Epithelial cell of esophagus (primary cell): ENCODE measurements at regions not wholly inside any gene's neighbourhood (a gene's known extent, or its start where the extent isn't known, plus 50 kb on each side); places are given as distances from the start of the nearest gene placed in this dataset.

Experiments used
- DNase-seq: peaks from one replicate; pipeline ENCODE4 v3.0.0; 2010; ENCODE audit warnings: low read depth
- H3K4me3 ChIP-seq: 2 replicates; pipeline ENCODE4 v1.5.1; 2011; ENCODE audit warnings: mild to moderate bottlenecking, low read length, control low read depth
- TF ChIP-seq, protein P1 (sequence below): IDR thresholded peaks from 2 replicates; pipeline ENCODE4 v1.5.1; 2011; ENCODE audit warnings: low read depth, mild to moderate bottlenecking, low read length, control low read depth, inconsistent platforms; ENCODE audit not compliant: insufficient read depth; ENCODE audit errors: missing control alignments

DNA sequence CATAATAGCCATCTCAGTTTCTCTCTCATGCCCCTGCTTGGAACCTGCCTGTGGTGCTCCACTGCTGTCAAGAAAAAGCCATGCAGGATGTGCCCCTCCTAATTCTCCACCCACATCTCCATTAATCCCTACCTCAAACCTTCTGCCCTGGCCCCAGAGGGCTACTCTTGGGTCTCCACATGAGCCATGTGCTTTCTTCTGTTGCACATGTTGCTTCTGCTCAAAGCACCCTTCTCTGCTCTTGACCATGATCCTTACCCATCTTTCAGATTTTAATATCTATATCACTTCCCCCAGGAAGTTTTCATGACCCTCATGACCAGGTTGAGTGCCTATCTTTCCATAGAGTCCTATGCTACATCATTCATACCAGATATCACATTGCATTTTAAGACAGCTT is 514.2 kb downstream of the RPS24 start:
- TF ChIP-seq, protein P1, sequence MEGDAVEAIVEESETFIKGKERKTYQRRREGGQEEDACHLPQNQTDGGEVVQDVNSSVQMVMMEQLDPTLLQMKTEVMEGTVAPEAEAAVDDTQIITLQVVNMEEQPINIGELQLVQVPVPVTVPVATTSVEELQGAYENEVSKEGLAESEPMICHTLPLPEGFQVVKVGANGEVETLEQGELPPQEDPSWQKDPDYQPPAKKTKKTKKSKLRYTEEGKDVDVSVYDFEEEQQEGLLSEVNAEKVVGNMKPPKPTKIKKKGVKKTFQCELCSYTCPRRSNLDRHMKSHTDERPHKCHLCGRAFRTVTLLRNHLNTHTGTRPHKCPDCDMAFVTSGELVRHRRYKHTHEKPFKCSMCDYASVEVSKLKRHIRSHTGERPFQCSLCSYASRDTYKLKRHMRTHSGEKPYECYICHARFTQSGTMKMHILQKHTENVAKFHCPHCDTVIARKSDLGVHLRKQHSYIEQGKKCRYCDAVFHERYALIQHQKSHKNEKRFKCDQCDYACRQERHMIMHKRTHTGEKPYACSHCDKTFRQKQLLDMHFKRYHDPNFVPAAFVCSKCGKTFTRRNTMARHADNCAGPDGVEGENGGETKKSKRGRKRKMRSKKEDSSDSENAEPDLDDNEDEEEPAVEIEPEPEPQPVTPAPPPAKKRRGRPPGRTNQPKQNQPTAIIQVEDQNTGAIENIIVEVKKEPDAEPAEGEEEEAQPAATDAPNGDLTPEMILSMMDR: no peak
- no peak for DNase-seq
- no peak overlapping the region for H3K4me3 ChIP-seq

DNA sequence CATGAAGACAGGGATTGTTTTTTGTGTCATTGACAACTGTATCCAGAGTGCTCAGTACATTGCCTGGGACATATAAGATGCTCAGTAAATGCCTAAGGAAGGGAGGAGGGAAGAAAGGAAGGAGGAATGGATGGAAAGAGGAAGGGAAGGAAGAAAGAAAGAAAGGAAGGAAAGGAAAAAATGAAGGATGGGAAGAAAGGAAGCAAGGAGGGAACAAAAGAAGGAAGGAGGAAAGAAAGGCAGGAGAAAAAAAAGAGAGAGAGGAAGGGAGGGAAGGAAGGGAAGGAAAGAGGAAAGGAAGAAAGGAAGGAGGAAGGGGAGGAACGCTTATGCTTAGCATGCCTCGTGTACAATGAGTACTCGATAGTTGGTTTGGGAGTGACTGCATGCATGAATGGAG is 514.7 kb downstream of the RPS24 start:
- H3K4me3 ChIP-seq: no peak overlapping the region
- DNase-seq: no peak
- TF ChIP-seq, protein P1: no peak

DNA sequence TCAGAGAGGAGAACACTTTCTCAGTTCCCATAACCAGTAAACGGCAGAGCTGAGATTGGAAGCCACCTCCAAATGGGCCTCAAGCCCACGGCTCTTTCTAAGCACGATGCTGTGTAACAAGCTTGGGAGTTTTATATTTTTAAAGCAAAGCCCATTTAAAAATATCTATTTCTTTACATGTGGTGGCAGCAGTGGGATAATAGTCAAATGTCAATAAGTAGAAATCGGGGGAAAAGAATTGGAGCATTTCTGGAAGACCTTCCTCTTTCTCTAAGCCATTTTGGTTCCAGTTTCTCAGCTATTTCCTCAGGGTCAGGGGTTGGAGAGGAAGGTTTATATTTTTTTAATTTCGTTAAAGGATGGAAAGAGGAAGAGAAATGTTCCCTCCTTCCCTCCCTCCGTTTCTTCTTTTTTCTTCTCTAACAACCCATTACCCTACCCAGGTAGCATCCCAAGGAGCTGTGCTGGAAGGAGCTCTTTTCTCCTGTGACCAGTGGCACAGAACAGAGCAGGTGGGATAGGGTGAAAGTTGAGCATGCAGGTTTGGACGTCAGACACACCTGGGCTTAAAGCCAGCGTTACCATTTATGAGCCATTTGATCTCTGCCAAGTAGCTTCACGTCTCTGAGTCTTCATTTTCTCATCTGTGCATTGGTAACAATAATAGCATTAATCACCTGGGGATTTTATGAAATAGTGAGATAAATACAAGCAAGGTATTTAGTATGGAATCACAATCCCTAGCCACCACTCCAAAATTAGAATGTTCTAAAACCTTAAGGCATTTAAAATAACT is 515.7 kb downstream of the RPS24 start:
- no peak for DNase-seq
- H3K4me3 ChIP-seq: no peak overlapping the region
- TF ChIP-seq, protein P1: no peak

DNA sequence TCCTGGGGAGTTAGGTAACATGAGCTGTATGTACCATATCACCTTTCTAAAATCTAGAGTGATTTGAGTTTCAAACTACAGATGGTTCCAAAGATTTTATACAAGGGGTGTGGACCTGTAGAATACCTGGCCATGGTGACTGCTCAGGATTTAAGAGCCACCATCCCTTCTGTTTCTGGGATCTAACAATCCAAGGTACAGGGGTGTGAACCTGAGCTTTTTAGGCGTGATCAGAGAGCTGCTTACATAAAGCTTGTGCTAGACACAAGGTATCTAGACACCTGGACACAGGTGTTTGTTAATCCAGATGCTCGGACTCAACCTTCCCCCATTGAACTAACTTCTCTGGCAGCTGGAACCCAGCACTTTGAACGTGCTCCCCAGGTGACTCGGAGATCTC is 516.4 kb downstream of the RPS24 start:
- TF ChIP-seq, protein P1: no peak
- no peak for DNase-seq
- no peak overlapping the region for H3K4me3 ChIP-seq

DNA sequence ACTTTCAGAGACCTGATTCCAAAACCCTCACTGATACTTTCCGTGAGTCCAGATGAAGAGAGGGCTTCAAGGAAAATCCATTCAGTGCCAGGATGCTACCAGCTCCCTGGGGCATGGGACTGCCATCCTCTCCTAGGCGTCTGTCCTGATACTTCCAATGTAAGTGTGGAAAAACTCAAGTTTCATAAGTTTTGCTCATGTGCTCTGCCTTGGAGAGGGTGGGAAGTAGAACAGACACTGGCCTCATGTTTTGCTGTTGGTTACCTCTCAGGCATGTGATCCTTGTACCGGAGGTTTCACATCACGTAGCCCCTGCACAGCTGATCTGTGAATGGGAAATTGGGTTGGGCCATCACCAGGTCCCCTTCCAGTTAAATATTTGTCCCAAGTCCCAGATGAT is 517.1 kb downstream of the RPS24 start:
- DNase-seq: no peak
- H3K4me3 ChIP-seq: no peak overlapping the region
- TF ChIP-seq, protein P1: no peak

DNA sequence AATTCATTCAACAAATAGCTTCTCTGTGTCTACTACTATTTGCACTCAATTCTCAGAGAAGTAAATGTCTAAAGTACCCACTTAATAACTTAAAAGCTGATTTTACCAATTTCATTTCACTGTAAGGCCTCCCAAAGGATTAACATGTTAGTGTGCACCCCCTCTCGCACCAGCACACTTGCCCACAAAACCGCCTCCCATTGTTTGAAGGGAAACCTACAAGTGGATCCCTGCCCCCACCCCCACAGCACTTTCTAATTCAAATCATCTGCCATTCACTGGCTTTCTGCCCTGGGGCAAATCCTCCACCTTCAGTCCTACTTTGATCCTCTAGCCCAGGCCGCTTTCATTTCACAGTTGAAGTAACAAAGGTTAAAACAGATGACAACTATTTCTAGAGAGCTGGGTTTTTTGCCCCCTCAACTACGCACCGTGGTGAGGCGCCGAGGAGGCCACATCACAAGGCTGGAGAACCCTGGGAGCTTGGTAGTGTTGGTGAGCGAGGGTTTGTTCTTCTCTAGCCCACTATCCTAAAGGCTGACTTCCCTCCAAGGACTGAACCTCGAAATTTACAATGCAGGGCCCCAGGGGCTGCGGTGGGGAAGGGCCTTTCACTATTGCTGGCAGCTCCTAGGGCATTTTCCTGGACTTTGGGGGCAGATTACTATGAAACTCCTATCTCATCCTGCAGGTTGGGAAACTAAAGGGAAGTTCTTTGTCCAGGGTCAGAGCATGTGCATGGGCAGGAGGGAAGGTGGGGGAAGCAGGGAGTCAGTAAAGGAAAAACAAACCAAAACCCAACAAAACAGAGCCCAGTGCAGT is 517.4 kb upstream of the ZMIZ1 start:
- DNase-seq: no peak
- H3K4me3 ChIP-seq: no peak overlapping the region
- TF ChIP-seq, protein P1: no peak
